ENCODE measurements at regions not wholly inside any gene's neighbourhood (a gene's known extent, or its start where the extent isn't known, plus 50 kb on each side); places are given as distances from the start of the nearest gene placed in this dataset.

DNA sequence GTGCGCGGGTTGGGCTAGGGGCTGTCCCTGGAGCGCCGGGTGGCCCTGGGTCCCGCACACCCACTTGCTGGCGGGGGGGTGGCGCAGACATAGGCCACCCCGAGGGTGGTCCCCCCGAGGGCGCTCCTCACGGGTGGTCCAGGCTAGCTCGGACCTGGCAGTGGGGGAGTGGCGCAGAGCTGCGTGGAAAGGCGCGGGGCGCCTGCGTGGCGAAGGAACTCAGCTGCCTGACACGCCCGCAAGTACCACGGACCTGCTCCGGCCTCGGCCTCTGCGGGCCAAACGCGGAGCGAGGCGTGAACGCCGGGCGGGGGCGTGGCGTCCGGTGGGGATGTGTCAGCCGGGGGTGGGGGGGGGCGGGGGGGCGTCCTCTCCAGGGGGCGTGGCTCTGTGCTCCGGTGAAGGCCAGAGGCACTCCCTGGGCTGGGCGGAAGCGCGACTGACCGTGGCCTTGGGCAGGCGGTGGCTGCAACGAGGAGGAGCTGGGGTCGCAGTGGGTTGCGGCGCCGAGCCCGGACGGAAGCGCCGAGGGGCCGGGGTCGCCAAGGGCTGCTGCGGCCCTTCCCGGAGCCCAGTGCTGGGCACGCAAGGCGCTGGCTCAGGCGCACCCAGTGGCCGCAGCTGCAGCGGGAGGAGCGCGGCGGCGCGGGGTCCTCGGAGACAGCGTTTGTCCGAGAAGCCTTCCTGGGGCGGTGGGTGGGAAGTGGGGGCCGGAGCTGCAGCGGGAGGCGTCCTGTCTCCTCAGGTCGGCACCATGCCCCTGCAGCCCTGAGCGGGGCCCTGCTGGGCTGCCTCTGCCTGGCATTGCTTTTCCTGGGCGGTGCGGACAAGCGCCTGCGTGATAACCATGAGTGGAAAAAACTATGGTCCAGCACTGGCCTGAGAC, 58.9 kb upstream of the NUPR2 start:
- DNase-seq, result no peak
- Mint-ChIP-seq H3K9me3 (peaks cover 4 to 9% of the 10 kb centered on the region in 2 donors), H3K27ac (no peak overlapping the region), H3K4me3 (no peak overlapping the region), H3K36me3 (no peaks in the 10 kb centered on the region), H3K27me3 (ENCODE audit: low read depth in 2 of 2) (peaks cover 0 to 5% of the 10 kb centered on the region in 2 donors), H3K4me1 (no peaks in the 10 kb centered on the region)
- 19% methylated on average over 80 of the region's 81 CpGs for WGBS (ENCODE audit: insufficient coverage)
- no peak for ATAC-seq
- no peak for TF ChIP-seq CTCF (IDR thresholded peaks at IDR 0.05)
- Histone ChIP-seq H3K36me3 (ENCODE audit: control insufficient read depth, insufficient read depth, low read length) (no peaks in the 10 kb centered on the region), H3K9me3 (ENCODE audit: control insufficient read depth, insufficient read depth, low read length) (peaks cover 2% of the 10 kb centered on the region), H3K27me3 (ENCODE audit: control insufficient read depth, insufficient read depth, low read length) (peaks cover 6% of the 10 kb centered on the region), H3K27ac (ENCODE audit: low read length) (no peak overlapping the region), H3K4me1 (ENCODE audit: control insufficient read depth, insufficient read depth, low read length) (no peaks in the 10 kb centered on the region), H3K4me3 (ENCODE audit: low read length) (no peak overlapping the region)
- intact Hi-C loops (cut with micrococcal nuclease), result no loop called here

DNA sequence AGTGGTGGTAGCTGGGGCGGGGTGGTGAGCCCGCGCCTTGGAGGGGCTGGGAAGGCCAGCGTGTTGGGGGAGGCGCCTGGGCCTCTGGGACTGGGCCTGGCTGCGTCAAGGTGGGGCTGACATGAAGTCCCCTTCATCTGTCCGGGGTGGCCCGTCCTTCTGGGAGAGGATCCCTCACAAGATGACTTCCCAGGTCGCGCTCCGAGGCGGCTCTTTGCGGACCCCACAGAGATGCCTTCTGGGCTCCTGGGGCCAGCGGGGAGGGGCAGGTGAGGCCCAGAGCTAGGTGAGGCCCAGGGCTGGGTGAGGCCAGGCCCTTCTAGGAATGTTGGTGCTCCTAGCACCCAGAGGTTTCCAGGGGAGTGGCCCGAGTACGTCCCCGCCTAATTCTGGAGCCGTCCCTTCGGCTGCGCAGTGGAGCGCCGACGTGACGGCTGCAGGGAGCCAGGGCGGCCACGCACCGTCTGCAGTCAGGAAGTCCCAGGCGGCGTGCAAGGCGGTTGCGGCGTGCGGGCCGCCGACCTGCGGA, 58.2 kb upstream of the NUPR2 start:
- peaks cover 6% of the 10 kb centered on the region for H3K27me3 ChIP-seq (ENCODE audit: control insufficient read depth, insufficient read depth, low read length)
- Mint-ChIP-seq H3K36me3 (no peaks in the 10 kb centered on the region), H3K27ac (no peak overlapping the region), H3K27me3 (ENCODE audit: low read depth in 2 of 2) (peaks cover 0 to 5% of the 10 kb centered on the region in 2 donors), H3K4me3 (no peak overlapping the region), H3K9me3 (peaks cover 4 to 7% of the 10 kb centered on the region in 2 donors), H3K4me1 (no peaks in the 10 kb centered on the region)
- H3K4me1 ChIP-seq (ENCODE audit: control insufficient read depth, insufficient read depth, low read length), result no peaks in the 10 kb centered on the region
- WGBS (ENCODE audit: insufficient coverage), result 56% methylated on average over 36 of the region's 36 CpGs
- peaks cover 2% of the 10 kb centered on the region for H3K9me3 ChIP-seq (ENCODE audit: control insufficient read depth, insufficient read depth, low read length)
- no peak overlapping the region for H3K27ac ChIP-seq (ENCODE audit: low read length)
- no peaks in the 10 kb centered on the region for H3K36me3 ChIP-seq (ENCODE audit: control insufficient read depth, insufficient read depth, low read length)
- ATAC-seq, result no peak
- intact Hi-C loops (cut with micrococcal nuclease), result no loop called here
- no peak overlapping the region for H3K4me3 ChIP-seq (ENCODE audit: low read length)
- no peak for TF ChIP-seq CTCF (IDR thresholded peaks at IDR 0.05)
- DNase-seq, result no peak
